Fibroblast of lung (primary cell): ENCODE measurements at regions not wholly inside any gene's neighbourhood (a gene's known extent, or its start where the extent isn't known, plus 50 kb on each side); places are given as distances from the start of the nearest gene placed in this dataset.

Experiments used
- CTCF ChIP-seq, 2 donors: IDR thresholded peaks in 1 of 2; conservative IDR thresholded peaks in 1 of 2; 1 replicate in 1 of 2; 2 replicates in 1 of 2; pipeline ENCODE4 v1.5.1; 2011 to 2012; ENCODE audit warnings: low read length in 2 of 2, control low read depth in 1 of 2, inconsistent platforms in 1 of 2, low read depth in 1 of 2, mild to moderate bottlenecking in 1 of 2
- EZH2 ChIP-seq: IDR thresholded peaks from 2 replicates; pipeline ENCODE4 v1.5.1; 2012; ENCODE audit warnings: low read length, control low read depth, mild to moderate bottlenecking; ENCODE audit errors: missing control alignments

- no peak for TF ChIP-seq CTCF (conservative IDR thresholded peaks at IDR 0.05 in 1 of 2, IDR thresholded peaks at IDR 0.05 in 1 of 2; ENCODE audit: low read depth in 1 of 2, low read length in 2 of 2)
- no peak for TF ChIP-seq EZH2
Observed at GRCh38 chr20:48360342-48360975, 467.3 kb downstream of the PREX1 start.
